CD14-positive monocyte (primary cell): ENCODE measurements at regions not wholly inside any gene's neighbourhood (a gene's known extent, or its start where the extent isn't known, plus 50 kb on each side); places are given as distances from the start of the nearest gene placed in this dataset.

Experiments used
- DNase-seq, 3 donors: peaks; one replicate each; pipeline ENCODE4 v3.0.0-alpha.2; 2011 to 2022
- H2AFZ ChIP-seq: 2 replicates; pipeline ENCODE4 v1.6.0; 2012; ENCODE audit warnings: mild to moderate bottlenecking, low read depth, low read length, inconsistent platforms; ENCODE audit not compliant: insufficient read depth, poor library complexity, severe bottlenecking
- H3K27ac ChIP-seq, 2 donors: 1 replicate in 1 of 2; 2 replicates in 1 of 2; pipeline ENCODE4 v1.5.1; 2012 to 2013; ENCODE audit warnings: low read length in 2 of 2, control low read depth in 1 of 2, inconsistent platforms in 1 of 2, low read depth in 1 of 2, mild to moderate bottlenecking in 1 of 2
- H3K27me3 ChIP-seq, 2 donors: one replicate each; pipeline versions ENCODE4 v1.6.0 to v1.6.1; 2011 to 2013; ENCODE audit warnings: low read length in 2 of 2; ENCODE audit not compliant: control insufficient read depth in 2 of 2, insufficient read depth in 2 of 2
- H3K36me3 ChIP-seq, 2 donors: replicated peaks in 1 of 2; 1 replicate in 1 of 2; 2 replicates in 1 of 2; pipeline versions ENCODE4 v1.5.1 to v1.6.1; 2012 to 2013; ENCODE audit warnings: low read length in 2 of 2, control low read depth in 1 of 2, inconsistent platforms in 1 of 2, mild to moderate bottlenecking in 1 of 2; ENCODE audit not compliant: insufficient read depth in 2 of 2, control insufficient read depth in 1 of 2
- H3K4me1 ChIP-seq, 2 donors: 1 replicate in 1 of 2; 2 replicates in 1 of 2; pipeline versions ENCODE4 v1.5.1 to v1.6.1; 2012 to 2013; ENCODE audit warnings: low read length in 2 of 2, control low read depth in 1 of 2, inconsistent platforms in 1 of 2, mild to moderate bottlenecking in 1 of 2, moderate library complexity in 1 of 2; ENCODE audit not compliant: insufficient read depth in 2 of 2, control insufficient read depth in 1 of 2
- H3K4me2 ChIP-seq: replicated peaks from 2 replicates; pipeline ENCODE3; 2012; ENCODE audit warnings: low read length, moderate library complexity, mild to moderate bottlenecking; ENCODE audit not compliant: poor library complexity, severe bottlenecking; ENCODE audit errors: extremely low read depth
- H3K4me3 ChIP-seq, 3 experiments: fragments of 200-600 bp in 1 of 3; sonication (generic) in 1 of 3; replicated peaks in 1 of 3; 1 replicate in 2 of 3; 2 replicates in 1 of 3; pipeline ENCODE4 v1.5.1; 2011 to 2013; ENCODE audit warnings: low read length in 3 of 3, mild to moderate bottlenecking in 3 of 3, control low read depth in 2 of 3, low read depth in 2 of 3, inconsistent platforms in 1 of 3, moderate library complexity in 1 of 3
- H3K79me2 ChIP-seq: 2 replicates; pipeline ENCODE4 v1.6.0; 2012; ENCODE audit warnings: mild to moderate bottlenecking, control low read depth, inconsistent platforms, low read length, moderate library complexity; ENCODE audit not compliant: insufficient read depth
- H3K9ac ChIP-seq: 2 replicates; pipeline ENCODE4 v1.6.0; 2017; ENCODE audit warnings: low read length, mild to moderate bottlenecking; ENCODE audit not compliant: insufficient read depth, poor library complexity, severe bottlenecking
- H3K9me3 ChIP-seq, 2 donors: replicated peaks in 1 of 2; 1 replicate in 1 of 2; 2 replicates in 1 of 2; pipeline versions ENCODE4 v1.5.1 to v1.6.1; 2012 to 2013; ENCODE audit warnings: low read length in 2 of 2, control low read depth in 1 of 2; ENCODE audit not compliant: control insufficient read depth in 1 of 2, insufficient read depth in 1 of 2
- H4K20me1 ChIP-seq: 2 replicates; pipeline ENCODE4 v1.6.0; 2012; ENCODE audit warnings: mild to moderate bottlenecking, low read length, control low read depth, moderate library complexity; ENCODE audit not compliant: insufficient read depth
- H3K27ac Mint-ChIP-seq, 7 donors: one replicate each; pipeline ENCODE4 v1.8.0; 2020; ENCODE audit warnings: mild to moderate bottlenecking in 7 of 7, mixed read lengths in 7 of 7, moderate library complexity in 6 of 7, inconsistent platforms in 2 of 7
- H3K27me3 Mint-ChIP-seq, 3 donors: one replicate each; pipeline ENCODE4 v1.8.0; 2021 to 2022; ENCODE audit warnings: low read depth in 3 of 3, mild to moderate bottlenecking in 3 of 3, mixed read lengths in 3 of 3, moderate library complexity in 3 of 3, inconsistent platforms in 1 of 3
- H3K36me3 Mint-ChIP-seq, 2 donors: one replicate each; pipeline ENCODE4 v1.8.0; 2020; ENCODE audit warnings: mixed read lengths in 2 of 2, inconsistent platforms in 1 of 2, mild to moderate bottlenecking in 1 of 2
- H3K4me1 Mint-ChIP-seq: one replicate; pipeline ENCODE4 v1.8.0; 2020; ENCODE audit warnings: mild to moderate bottlenecking, mixed read lengths
- H3K4me3 Mint-ChIP-seq, 2 donors: one replicate each; pipeline ENCODE4 v1.8.0; 2020; ENCODE audit warnings: mild to moderate bottlenecking in 2 of 2, mixed read lengths in 2 of 2, moderate library complexity in 1 of 2
- H3K9me3 Mint-ChIP-seq, 7 donors: one replicate each; pipeline ENCODE4 v1.8.0; 2020 to 2022; ENCODE audit warnings: mixed read lengths in 7 of 7, mild to moderate bottlenecking in 6 of 7, moderate library complexity in 6 of 7, inconsistent platforms in 2 of 7
- CTCF ChIP-seq: fragments of 200-600 bp; IDR thresholded peaks from one replicate; pipeline ENCODE4 v1.8.0; 2022; ENCODE audit warnings: antibody characterized with exemption, mild to moderate bottlenecking
- WGBS: methylation state at CpG from one replicate; pipeline ENCODE4 v1.1.5; 2013; ENCODE audit warnings: missing lambda C conversion rate; ENCODE audit not compliant: insufficient coverage; 5-methylcytosine and 5-hydroxymethylcytosine counted together
- intact Hi-C, 2 donors: fragments of 100-400 bp; cut with micrococcal nuclease; formaldehyde crosslinking; loops; one replicate each; pipeline versions ENCODE4 v1.15.0 to v1.15.1; 2023

- H3K4me1 Mint-ChIP-seq: no peaks in the 10 kb centered on the region
- no peaks in the 10 kb centered on the region for H3K9me3 Mint-ChIP-seq
- Histone ChIP-seq H3K36me3 (no peaks in the 10 kb centered on the region), H3K4me1 (no peaks in the 10 kb centered on the region), H3K27ac (no peak overlapping the region), H3K79me2 (no peaks in the 10 kb centered on the region), H4K20me1 (no peaks in the 10 kb centered on the region), H3K4me3 (no peak overlapping the region), H3K27me3 (no peaks in the 10 kb centered on the region), H2AFZ (no peak overlapping the region), H3K4me2 (no peak overlapping the region), H3K9me3 (no peaks in the 10 kb centered on the region), H3K9ac (no peak overlapping the region)
- TF ChIP-seq CTCF: no peak
- intact Hi-C loops: no loop called here
- H3K4me3 Mint-ChIP-seq: no peak overlapping the region
- 85% methylated on average over 2 of the region's 4 CpGs for WGBS
- H3K27me3 Mint-ChIP-seq: peaks cover 0 to 11% (median 4%) of the 10 kb centered on the region in 3 donors
- no peak for DNase-seq
- no peaks in the 10 kb centered on the region for H3K36me3 Mint-ChIP-seq
- H3K27ac Mint-ChIP-seq: no peak overlapping the region
Observed at GRCh38 chr10:128741180-128741579, 615.0 kb upstream of the MKI67 start.

- H4K20me1 ChIP-seq: no peaks in the 10 kb centered on the region
- Mint-ChIP-seq H3K36me3 (no peaks in the 10 kb centered on the region), H3K4me1 (no peaks in the 10 kb centered on the region), H3K27me3 (peaks cover 0 to 11% (median 4%) of the 10 kb centered on the region in 3 donors), H3K4me3 (no peak overlapping the region), H3K9me3 (no peaks in the 10 kb centered on the region), H3K27ac (no peak overlapping the region)
- TF ChIP-seq CTCF: no peak
- no peaks in the 10 kb centered on the region for H3K9me3 ChIP-seq
- H3K4me1 ChIP-seq: no peaks in the 10 kb centered on the region
- no peak overlapping the region for H3K27ac ChIP-seq
- intact Hi-C loops: no loop called here
- no peak overlapping the region for H3K9ac ChIP-seq
- H3K27me3 ChIP-seq: no peaks in the 10 kb centered on the region
- no peak overlapping the region for H3K4me3 ChIP-seq
- no peak overlapping the region for H2AFZ ChIP-seq
- H3K36me3 ChIP-seq: no peaks in the 10 kb centered on the region
- no peak for DNase-seq
- no peak overlapping the region for H3K4me2 ChIP-seq
- no peaks in the 10 kb centered on the region for H3K79me2 ChIP-seq
- no CpG with 5 or more reads among the region's 5 CpGs for WGBS
Observed at GRCh38 chr10:128741680-128742079, 615.5 kb upstream of the MKI67 start.
